ENCODE measurements at regions not wholly inside any gene's neighbourhood (a gene's known extent, or its start where the extent isn't known, plus 50 kb on each side); places are given as distances from the start of the nearest gene placed in this dataset.

DNA sequence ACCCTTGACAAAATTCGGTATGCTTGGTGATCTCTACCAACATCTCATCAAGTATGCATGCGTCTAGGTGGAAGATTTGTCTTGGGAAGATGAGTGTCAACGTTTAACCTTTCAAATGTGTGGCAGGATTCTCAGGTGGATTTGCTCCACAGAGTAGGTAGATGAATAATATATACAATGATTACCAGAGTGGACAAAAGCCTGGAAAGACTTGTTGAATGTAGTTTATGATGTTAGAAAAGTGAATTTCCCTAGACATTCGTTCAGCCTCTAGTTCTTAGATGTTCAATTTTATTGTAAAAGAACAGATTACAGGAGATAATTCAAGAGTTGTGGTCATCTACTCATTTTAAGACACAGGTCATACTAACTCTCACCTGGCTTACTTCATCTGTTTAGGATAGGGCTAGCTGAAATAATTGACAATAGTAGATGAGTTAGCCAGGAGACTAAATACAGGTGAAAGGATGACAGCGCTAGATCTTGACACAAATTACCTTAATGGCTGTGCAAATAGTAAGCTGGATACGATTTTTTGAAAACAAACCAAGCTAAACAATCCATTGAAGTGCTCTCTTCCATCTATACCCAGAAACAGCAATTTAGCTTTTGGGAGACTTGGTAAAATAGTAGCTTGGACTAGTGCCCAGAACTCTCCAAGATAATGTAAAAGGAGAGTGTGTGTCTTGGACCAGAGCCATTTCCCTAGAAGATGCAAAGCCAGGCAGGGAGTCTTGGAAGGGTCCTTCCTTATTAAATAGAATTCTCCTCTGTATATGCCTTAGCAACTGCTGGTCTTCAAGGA is 168.0 kb downstream of the DACT1 start:
- Histone ChIP-seq H3K36me3 (ENCODE audit: control insufficient read depth, low read length) (no peaks in the 10 kb centered on the region), H3K4me1 (ENCODE audit: control insufficient read depth, low read length) (no peaks in the 10 kb centered on the region), H3K4me2 (ENCODE audit: low read length) (no peak overlapping the region), H3K27ac (ENCODE audit: low read depth, low read length) (no peak overlapping the region), H4K20me1 (ENCODE audit: control insufficient read depth, insufficient read depth, low read depth, low read length) (no peaks in the 10 kb centered on the region), H3K27me3 (ENCODE audit: control insufficient read depth, low read length) (peaks cover 6% of the 10 kb centered on the region; the same call in 1 of the 2 replicates), H3K79me2 (ENCODE audit: control insufficient read depth, low read length) (no peaks in the 10 kb centered on the region), H3K4me3 (ENCODE audit: low read length) (no peak overlapping the region), H3K9me2 (replicated peaks; ENCODE audit: control insufficient read depth, low read length) (no peaks in the 10 kb centered on the region), H3K9me3 (ENCODE audit: control insufficient read depth, insufficient read depth, low read length) (no peaks in the 10 kb centered on the region), H3F3A (ENCODE audit: control insufficient read depth, insufficient read depth) (no peaks in the 10 kb centered on the region)
- TF ChIP-seq CTCF (IDR thresholded peaks at IDR 0.05; ENCODE audit: low read depth, low read length, poor library complexity, severe bottlenecking) (no peak), EZH2phosphoT487 (IDR thresholded peaks at IDR 0.05; ENCODE audit: borderline replicate concordance, low read length) (no peak)

- H3K27me3 ChIP-seq (ENCODE audit: control insufficient read depth, low read length): peaks cover 6% of the 10 kb centered on the region; the same call in 1 of the 2 replicates
- H3K4me2 ChIP-seq (ENCODE audit: low read length): no peak overlapping the region
- H4K20me1 ChIP-seq (ENCODE audit: control insufficient read depth, insufficient read depth, low read depth, low read length): no peaks in the 10 kb centered on the region
- TF ChIP-seq CTCF (IDR thresholded peaks at IDR 0.05; ENCODE audit: low read depth, low read length, poor library complexity, severe bottlenecking) (no peak), EZH2phosphoT487 (IDR thresholded peaks at IDR 0.05; ENCODE audit: borderline replicate concordance, low read length) (no peak)
- H3K4me3 ChIP-seq (ENCODE audit: low read length): no peak overlapping the region
- H3K79me2 ChIP-seq (ENCODE audit: control insufficient read depth, low read length): no peaks in the 10 kb centered on the region
- no peaks in the 10 kb centered on the region for H3K4me1 ChIP-seq (ENCODE audit: control insufficient read depth, low read length)
- no peaks in the 10 kb centered on the region for H3K9me3 ChIP-seq (ENCODE audit: control insufficient read depth, insufficient read depth, low read length)
- H3K36me3 ChIP-seq (ENCODE audit: control insufficient read depth, low read length): no peaks in the 10 kb centered on the region
- H3F3A ChIP-seq (ENCODE audit: control insufficient read depth, insufficient read depth): no peaks in the 10 kb centered on the region
- H3K9me2 ChIP-seq (replicated peaks; ENCODE audit: control insufficient read depth, low read length): no peaks in the 10 kb centered on the region
- no peak overlapping the region for H3K27ac ChIP-seq (ENCODE audit: low read depth, low read length)
These were observed 169.4 kb downstream of the DACT1 start for GRCh38 chr14:58807191-58807590.

DNA sequence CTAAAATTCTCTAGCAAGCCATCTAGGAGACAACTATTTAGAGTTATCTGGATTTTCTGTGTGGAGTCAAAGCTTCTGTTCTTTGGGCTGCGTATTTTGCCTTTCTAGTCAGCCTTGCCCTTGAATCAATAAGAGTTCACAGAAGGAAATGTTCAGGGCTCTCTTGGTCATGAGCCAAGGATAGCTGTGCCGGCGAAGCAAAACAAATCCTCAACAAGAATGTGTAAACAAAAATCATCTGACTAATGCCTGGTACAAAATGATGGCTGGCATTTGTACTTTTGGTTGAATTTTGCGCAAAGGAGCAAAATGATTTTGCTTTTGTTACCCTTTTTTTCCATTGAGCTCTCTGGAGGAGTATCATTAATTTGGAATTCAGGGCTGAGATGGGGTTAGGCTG is 171.1 kb downstream of the DACT1 start:
- no peak overlapping the region for H3K4me2 ChIP-seq (ENCODE audit: low read length)
- H3K9me3 ChIP-seq (ENCODE audit: control insufficient read depth, insufficient read depth, low read length): no peaks in the 10 kb centered on the region
- no peak for TF ChIP-seq CTCF (IDR thresholded peaks at IDR 0.05; ENCODE audit: low read depth, low read length, poor library complexity, severe bottlenecking)
- TF ChIP-seq EZH2phosphoT487 (IDR thresholded peaks at IDR 0.05; ENCODE audit: borderline replicate concordance, low read length): no peak
- no peaks in the 10 kb centered on the region for H3K79me2 ChIP-seq (ENCODE audit: control insufficient read depth, low read length)
- H3K27me3 ChIP-seq (ENCODE audit: control insufficient read depth, low read length): peaks cover 6% of the 10 kb centered on the region; the same call in 1 of the 2 replicates
- no peaks in the 10 kb centered on the region for H3K9me2 ChIP-seq (replicated peaks; ENCODE audit: control insufficient read depth, low read length)
- H3K4me3 ChIP-seq (ENCODE audit: low read length): no peak overlapping the region
- no peaks in the 10 kb centered on the region for H3F3A ChIP-seq (ENCODE audit: control insufficient read depth, insufficient read depth)
- H3K4me1 ChIP-seq (ENCODE audit: control insufficient read depth, low read length): no peaks in the 10 kb centered on the region
- H4K20me1 ChIP-seq (ENCODE audit: control insufficient read depth, insufficient read depth, low read depth, low read length): no peaks in the 10 kb centered on the region
- H3K36me3 ChIP-seq (ENCODE audit: control insufficient read depth, low read length): no peaks in the 10 kb centered on the region
- no peak overlapping the region for H3K27ac ChIP-seq (ENCODE audit: low read depth, low read length)

Data from DOHH2 (cell line).